ENCODE measurements at regions not wholly inside any gene's neighbourhood (a gene's known extent, or its start where the extent isn't known, plus 50 kb on each side); places are given as distances from the start of the nearest gene placed in this dataset.

DNA sequence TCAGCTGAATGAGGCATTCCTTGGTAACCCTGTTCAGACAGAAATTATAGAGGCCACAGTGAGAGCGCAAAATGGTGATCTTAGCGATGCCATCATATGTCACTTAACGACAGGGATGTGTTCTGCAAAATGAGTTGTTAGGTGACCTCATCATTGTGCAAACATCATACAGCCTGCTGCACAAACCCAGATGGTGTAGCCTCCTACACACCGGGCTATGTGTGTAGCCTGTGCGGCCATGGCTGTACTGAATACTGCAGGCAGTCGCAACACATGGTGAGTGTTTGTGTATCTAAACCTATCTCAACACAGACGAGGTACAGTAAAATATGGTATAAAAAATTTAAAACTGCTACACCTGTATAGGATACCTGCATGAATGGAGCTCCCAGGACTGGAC, 234.1 kb upstream of the PMEPA1 start:
- peaks cover 31% of the 10 kb centered on the region for H3K4me1 ChIP-seq (ENCODE audit: insufficient read depth, low read length)
- BruUV-seq (replicated peaks) = no TSS peak
- H4K20me1 ChIP-seq (ENCODE audit: low read length) = no peaks in the 10 kb centered on the region
- POLR2A ChIA-PET (ENCODE audit: unreplicated experiment) = no interaction called here
- no peaks in the 10 kb centered on the region for H3F3A ChIP-seq (ENCODE audit: low read length, unreplicated experiment)
- H3K4me3 ChIP-seq (ENCODE audit: low read length) = no peak overlapping the region
- DNase-seq (no peak), ATAC-seq (no peak)
- CTCF ChIA-PET = no interaction called here
- H3K36me3 ChIP-seq (ENCODE audit: low read depth, low read length) = no peaks in the 10 kb centered on the region
- H3K9me2 ChIP-seq (replicated peaks; ENCODE audit: low read length) = no peaks in the 10 kb centered on the region
- H3K79me2 ChIP-seq (ENCODE audit: low read length) = no peaks in the 10 kb centered on the region
- intact Hi-C loops (cut with micrococcal nuclease) = no loop called here
- no peak overlapping the region for H3K4me2 ChIP-seq (ENCODE audit: low read length)
- no peak overlapping the region for H2AFZ ChIP-seq (ENCODE audit: low read length)
- no peaks in the 10 kb centered on the region for H3K27me3 ChIP-seq (ENCODE audit: low read length)
- no peak overlapping the region for H3K27ac ChIP-seq (ENCODE audit: low read length)
- no peaks in the 10 kb centered on the region for H3K9me3 ChIP-seq (ENCODE audit: low read length)
- H3K9ac ChIP-seq (ENCODE audit: low read length) = no peak overlapping the region
- no peak for TF ChIP-seq EZH2phosphoT487 (IDR thresholded peaks at IDR 0.05; ENCODE audit: borderline replicate concordance, low read length)
- TF ChIP-seq, protein P1, sequence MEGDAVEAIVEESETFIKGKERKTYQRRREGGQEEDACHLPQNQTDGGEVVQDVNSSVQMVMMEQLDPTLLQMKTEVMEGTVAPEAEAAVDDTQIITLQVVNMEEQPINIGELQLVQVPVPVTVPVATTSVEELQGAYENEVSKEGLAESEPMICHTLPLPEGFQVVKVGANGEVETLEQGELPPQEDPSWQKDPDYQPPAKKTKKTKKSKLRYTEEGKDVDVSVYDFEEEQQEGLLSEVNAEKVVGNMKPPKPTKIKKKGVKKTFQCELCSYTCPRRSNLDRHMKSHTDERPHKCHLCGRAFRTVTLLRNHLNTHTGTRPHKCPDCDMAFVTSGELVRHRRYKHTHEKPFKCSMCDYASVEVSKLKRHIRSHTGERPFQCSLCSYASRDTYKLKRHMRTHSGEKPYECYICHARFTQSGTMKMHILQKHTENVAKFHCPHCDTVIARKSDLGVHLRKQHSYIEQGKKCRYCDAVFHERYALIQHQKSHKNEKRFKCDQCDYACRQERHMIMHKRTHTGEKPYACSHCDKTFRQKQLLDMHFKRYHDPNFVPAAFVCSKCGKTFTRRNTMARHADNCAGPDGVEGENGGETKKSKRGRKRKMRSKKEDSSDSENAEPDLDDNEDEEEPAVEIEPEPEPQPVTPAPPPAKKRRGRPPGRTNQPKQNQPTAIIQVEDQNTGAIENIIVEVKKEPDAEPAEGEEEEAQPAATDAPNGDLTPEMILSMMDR (conservative IDR thresholded peaks at IDR 0.05; ENCODE audit: low read depth, low read length) = no peak
- no peak for TF ChIP-seq EZH2 (IDR thresholded peaks at IDR 0.05; ENCODE audit: low read length, unreplicated experiment)

GRCh38 chr20:57943291-57943690, 233.5 kb upstream of the PMEPA1 start:
- Histone ChIP-seq H3K27ac (ENCODE audit: low read length) (no peak overlapping the region), H3F3A (ENCODE audit: low read length, unreplicated experiment) (no peaks in the 10 kb centered on the region), H3K9me2 (replicated peaks; ENCODE audit: low read length) (no peaks in the 10 kb centered on the region), H3K4me2 (ENCODE audit: low read length) (no peak overlapping the region), H3K79me2 (ENCODE audit: low read length) (no peaks in the 10 kb centered on the region), H4K20me1 (ENCODE audit: low read length) (no peaks in the 10 kb centered on the region), H3K4me1 (ENCODE audit: insufficient read depth, low read length) (peaks cover 37% of the 10 kb centered on the region), H3K36me3 (ENCODE audit: low read depth, low read length) (no peaks in the 10 kb centered on the region), H3K9me3 (ENCODE audit: low read length) (no peaks in the 10 kb centered on the region), H2AFZ (ENCODE audit: low read length) (no peak overlapping the region), H3K4me3 (ENCODE audit: low read length) (no peak overlapping the region), H3K27me3 (ENCODE audit: low read length) (no peaks in the 10 kb centered on the region), H3K9ac (ENCODE audit: low read length) (no peak overlapping the region)
- no peak for TF ChIP-seq EZH2phosphoT487 (IDR thresholded peaks at IDR 0.05; ENCODE audit: borderline replicate concordance, low read length)
- TF ChIP-seq EZH2 (IDR thresholded peaks at IDR 0.05; ENCODE audit: low read length, unreplicated experiment) = no peak
- TF ChIP-seq, protein P1 (conservative IDR thresholded peaks at IDR 0.05; ENCODE audit: low read depth, low read length) = no peak
- ChIA-PET POLR2A (ENCODE audit: unreplicated experiment) (no interaction called here), CTCF (no interaction called here)
- ATAC-seq (no peak), DNase-seq (no peak)
- intact Hi-C loops (cut with micrococcal nuclease) = no loop called here
- no TSS peak for BruUV-seq (replicated peaks)

DNA sequence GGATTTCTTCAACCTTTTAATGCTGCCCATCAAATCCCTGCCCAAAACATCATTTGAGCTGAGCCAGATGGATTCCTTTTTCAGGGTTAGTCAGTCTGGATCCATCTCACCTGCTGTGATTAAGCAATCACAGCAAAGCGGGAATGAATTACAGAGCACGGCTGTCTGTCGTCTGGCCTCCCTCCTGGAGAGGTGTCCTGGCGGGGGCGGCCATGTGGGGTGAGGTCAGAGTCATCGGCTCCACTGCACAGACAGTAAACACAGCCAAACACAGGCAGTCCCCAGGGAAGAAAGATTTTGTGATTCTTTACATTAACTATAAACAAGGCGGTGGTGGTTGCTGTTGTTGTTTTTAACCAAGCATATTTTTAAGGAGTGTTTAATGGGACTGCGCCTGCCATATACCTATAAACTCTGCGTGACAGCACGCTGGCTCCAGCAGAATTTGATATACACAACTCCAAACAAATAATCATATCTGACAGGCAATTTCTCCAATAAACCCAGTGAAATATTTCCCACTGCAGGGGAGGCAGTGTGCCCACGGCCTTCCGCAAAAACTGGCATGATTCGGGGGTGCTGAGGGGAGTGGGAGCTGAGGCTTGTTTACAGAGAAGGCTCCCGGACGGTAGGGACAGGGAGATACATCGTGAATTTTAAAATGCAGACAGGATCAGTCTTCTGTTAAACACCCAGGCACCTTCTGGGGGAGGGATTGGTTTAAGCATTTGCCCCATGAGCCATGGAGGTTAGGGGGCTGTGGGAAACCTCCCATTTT, 232.0 kb upstream of the PMEPA1 start:
- intact Hi-C loops (cut with micrococcal nuclease) = no loop called here
- Histone ChIP-seq H3K9me2 (replicated peaks; ENCODE audit: low read length) (no peaks in the 10 kb centered on the region), H3K36me3 (ENCODE audit: low read depth, low read length) (no peaks in the 10 kb centered on the region), H3K9me3 (ENCODE audit: low read length) (no peaks in the 10 kb centered on the region), H3K4me1 (ENCODE audit: insufficient read depth, low read length) (peaks cover 51% of the 10 kb centered on the region), H3F3A (ENCODE audit: low read length, unreplicated experiment) (no peaks in the 10 kb centered on the region), H3K4me2 (ENCODE audit: low read length) (peak overlapping the region; percentile 52), H2AFZ (ENCODE audit: low read length) (peak overlapping the region; percentile 63), H4K20me1 (ENCODE audit: low read length) (no peaks in the 10 kb centered on the region), H3K27ac (ENCODE audit: low read length) (peak overlapping the region; percentile 73), H3K27me3 (ENCODE audit: low read length) (no peaks in the 10 kb centered on the region), H3K4me3 (ENCODE audit: low read length) (no peak overlapping the region), H3K9ac (ENCODE audit: low read length) (peak overlapping the region; percentile 25), H3K79me2 (ENCODE audit: low read length) (no peaks in the 10 kb centered on the region)
- TF ChIP-seq EZH2 (IDR thresholded peaks at IDR 0.05; ENCODE audit: low read length, unreplicated experiment) (no peak), EZH2phosphoT487 (IDR thresholded peaks at IDR 0.05; ENCODE audit: borderline replicate concordance, low read length) (no peak)
- TF ChIP-seq, protein P1 (conservative IDR thresholded peaks at IDR 0.05; ENCODE audit: low read depth, low read length) = no peak
- CTCF ChIA-PET = interaction anchor here (0.6 kb wide), 1 partner anchor 40 kb away, joined by 3 read pairs; no protein-coding TSS in a partner anchor
- ATAC-seq (peak; percentile 43), DNase-seq (peak; percentile 57)
- no TSS peak for BruUV-seq (replicated peaks)
- POLR2A ChIA-PET (ENCODE audit: unreplicated experiment) = no interaction called here
